DMS153 (cell line): ENCODE measurements at regions not wholly inside any gene's neighbourhood (a gene's known extent, or its start where the extent isn't known, plus 50 kb on each side); places are given as distances from the start of the nearest gene placed in this dataset.

ENCODE experiments used
- DNase-seq: peaks from one replicate; lab custom pipeline; 2025; lab: John Stamatoyannopoulos, UW

DNA sequence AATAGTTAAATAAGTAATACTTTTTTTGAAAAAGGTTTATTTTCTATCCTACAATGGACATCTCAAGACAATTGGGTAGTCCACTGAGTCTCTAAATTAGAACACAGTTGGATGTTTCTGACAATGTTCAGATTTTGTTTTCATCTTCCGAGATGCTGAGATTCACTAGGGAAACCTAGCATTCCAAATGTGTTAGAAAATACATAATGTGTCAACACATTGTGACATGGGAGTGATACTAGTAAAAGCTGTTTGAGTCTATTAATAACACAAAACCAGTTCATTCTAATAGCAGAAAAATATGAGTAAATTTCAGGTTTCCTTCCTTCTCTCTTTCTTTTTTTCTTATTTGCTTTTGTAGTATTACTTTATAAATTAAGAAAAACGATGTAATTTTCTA lies 68.2 kb upstream of the CDH10 start:
- DNase-seq: no peak

DNA sequence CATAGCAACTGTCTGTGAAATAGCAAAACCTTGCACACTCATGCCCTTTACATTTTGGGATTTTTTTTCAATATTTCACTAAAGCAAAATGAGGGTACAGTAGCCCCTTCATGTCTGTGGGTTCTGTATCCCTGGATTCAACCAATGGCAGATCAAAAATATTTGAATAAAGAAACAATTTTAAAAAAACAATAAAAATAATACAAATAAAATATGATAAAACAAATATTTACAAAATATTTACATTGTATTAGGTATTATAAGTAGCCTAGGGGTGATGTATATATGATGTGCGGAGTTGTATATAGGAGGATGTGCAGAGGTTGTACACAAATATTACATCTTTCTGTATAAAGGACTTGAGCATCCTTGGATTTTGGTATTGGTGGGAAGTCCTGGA lies 67.3 kb upstream of the CDH10 start:
- DNase-seq: no peak

GRCh38 chr5:24703934-24704333 lies 59.2 kb upstream of the CDH10 start:
- DNase-seq: no peak
